ENCODE measurements at regions not wholly inside any gene's neighbourhood (a gene's known extent, or its start where the extent isn't known, plus 50 kb on each side); places are given as distances from the start of the nearest gene placed in this dataset.

DNA sequence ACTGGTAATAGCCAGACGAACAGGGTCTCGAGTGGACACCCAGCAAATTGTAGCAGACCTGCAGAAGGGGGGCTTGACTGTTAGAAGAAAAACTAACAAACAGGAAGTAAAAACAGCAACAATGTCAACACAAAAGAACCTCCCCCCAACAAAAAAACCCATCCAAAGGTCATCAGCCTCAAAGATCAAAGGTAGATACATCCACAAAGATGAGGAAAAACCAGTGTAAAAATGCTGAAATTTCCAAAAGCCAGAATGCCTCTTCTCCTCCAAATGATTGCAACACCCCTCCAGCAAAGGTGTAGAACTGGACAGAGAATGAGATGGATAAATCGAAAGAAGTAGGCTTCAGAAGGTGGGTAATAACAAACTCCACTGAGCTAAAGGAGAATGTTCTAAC is 313.0 kb upstream of the TEX13C start:
- DNase-seq, result no peak
- H3K4me1 Mint-ChIP-seq, result no peaks in the 10 kb centered on the region
- no peak overlapping the region for H3K27ac Mint-ChIP-seq
- H3K36me3 ChIP-seq (ENCODE audit: insufficient read depth, low read length), result no peaks in the 10 kb centered on the region
- no peak overlapping the region for H3K4me3 Mint-ChIP-seq
- ChIA-PET CTCF (ENCODE audit: partially characterized antibody) (no interaction called here), POLR2A (ENCODE audit: partially characterized antibody) (no interaction called here)
- H3K4me3 ChIP-seq (ENCODE audit: low read length in 2 of 2), result no peak overlapping the region
- H3K27me3 Mint-ChIP-seq, result no peaks in the 10 kb centered on the region
- intact Hi-C loops (cut with micrococcal nuclease), result no loop called here
- H3K27me3 ChIP-seq (ENCODE audit: insufficient read depth, low read length), result no peaks in the 10 kb centered on the region
- H3K9me3 Mint-ChIP-seq, result peaks cover 0 to 11% (median 2%) of the 10 kb centered on the region in 8 donors
- H3K27ac ChIP-seq (ENCODE audit: low read depth, low read length), result no peak overlapping the region
- H3K36me3 Mint-ChIP-seq, result no peaks in the 10 kb centered on the region
- no peaks in the 10 kb centered on the region for H3K4me1 ChIP-seq (ENCODE audit: insufficient read depth, low read length)
- H3K9me3 ChIP-seq (ENCODE audit: control insufficient read depth in 1 of 2, low read length in 2 of 2), result no peaks in the 10 kb centered on the region

DNA sequence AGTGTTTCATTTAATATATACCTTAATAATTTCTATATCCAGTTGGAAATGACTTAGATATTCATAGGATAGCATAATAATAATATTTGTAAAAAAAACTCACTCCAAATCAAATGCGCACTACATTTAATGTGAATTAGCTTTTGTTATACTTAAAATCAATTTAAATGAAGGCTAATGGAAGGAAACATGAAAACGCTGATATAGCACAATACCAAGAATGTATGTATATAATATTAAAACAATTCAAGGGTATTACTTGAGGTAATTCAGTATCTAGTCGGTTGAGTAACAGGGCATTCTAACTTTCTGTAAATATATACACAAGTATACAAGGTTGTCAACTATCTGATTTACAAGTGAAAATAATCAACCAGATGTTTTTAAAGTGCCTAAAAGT is 307.1 kb upstream of the TEX13C start:
- CTCF ChIA-PET (ENCODE audit: partially characterized antibody), result no interaction called here
- Mint-ChIP-seq H3K4me1 (no peaks in the 10 kb centered on the region), H3K4me3 (no peak overlapping the region)

DNA sequence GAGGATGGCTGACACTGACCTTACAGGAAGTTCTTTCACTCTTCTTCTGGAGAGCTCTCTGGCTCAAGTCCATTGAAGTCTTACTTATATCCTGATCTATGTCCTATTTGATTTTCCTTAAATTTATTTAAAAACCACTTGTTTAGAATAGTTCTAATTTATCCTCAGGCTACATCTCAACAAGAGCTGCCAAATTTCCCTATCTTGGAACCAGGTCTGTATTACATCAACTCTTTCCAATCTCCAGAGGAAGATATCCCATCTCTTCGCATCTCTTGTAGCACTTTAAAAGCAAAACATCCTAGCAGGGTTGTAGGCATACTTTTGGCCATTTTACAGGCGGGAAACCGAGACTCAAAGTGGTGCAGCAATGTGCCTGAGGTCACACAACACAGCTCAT is 290.5 kb upstream of the TEX13C start:
- H3K9me3 Mint-ChIP-seq, result no peaks in the 10 kb centered on the region
- Histone ChIP-seq H3K27ac (ENCODE audit: low read depth, low read length) (no peak overlapping the region), H3K36me3 (ENCODE audit: insufficient read depth, low read length) (no peaks in the 10 kb centered on the region), H3K9me3 (ENCODE audit: control insufficient read depth in 1 of 2, low read length in 2 of 2) (no peaks in the 10 kb centered on the region), H3K4me3 (ENCODE audit: low read length in 2 of 2) (no peak overlapping the region), H3K27me3 (ENCODE audit: insufficient read depth, low read length) (no peaks in the 10 kb centered on the region), H3K4me1 (ENCODE audit: insufficient read depth, low read length) (no peaks in the 10 kb centered on the region)
- no peak for DNase-seq
- H3K36me3 Mint-ChIP-seq, result no peaks in the 10 kb centered on the region
- ChIA-PET CTCF (ENCODE audit: partially characterized antibody) (no interaction called here), POLR2A (ENCODE audit: partially characterized antibody) (no interaction called here)
- no peak overlapping the region for H3K27ac Mint-ChIP-seq
- no peak overlapping the region for H3K4me3 Mint-ChIP-seq
- no peaks in the 10 kb centered on the region for H3K27me3 Mint-ChIP-seq
- intact Hi-C loops (cut with micrococcal nuclease), result no loop called here
- peaks cover 0 to 4% (median under 1%) of the 10 kb centered on the region in 4 donors for H3K4me1 Mint-ChIP-seq

More for the DNA sequence above, 307.1 kb upstream of the TEX13C start:
- intact Hi-C loops (cut with micrococcal nuclease), result no loop called here
- Mint-ChIP-seq H3K9me3 (peaks cover 0 to 9% (median 1%) of the 10 kb centered on the region in 8 donors), H3K27ac (no peak overlapping the region), H3K27me3 (no peaks in the 10 kb centered on the region), H3K36me3 (no peaks in the 10 kb centered on the region)
- H3K9me3 ChIP-seq (ENCODE audit: control insufficient read depth in 1 of 2, low read length in 2 of 2), result no peaks in the 10 kb centered on the region
- no peak overlapping the region for H3K4me3 ChIP-seq (ENCODE audit: low read length in 2 of 2)
- no peaks in the 10 kb centered on the region for H3K36me3 ChIP-seq (ENCODE audit: insufficient read depth, low read length)
- no peak overlapping the region for H3K27ac ChIP-seq (ENCODE audit: low read depth, low read length)
- H3K27me3 ChIP-seq (ENCODE audit: insufficient read depth, low read length), result no peaks in the 10 kb centered on the region
- no peak for DNase-seq
- POLR2A ChIA-PET (ENCODE audit: partially characterized antibody), result no interaction called here
- H3K4me1 ChIP-seq (ENCODE audit: insufficient read depth, low read length), result no peaks in the 10 kb centered on the region

All from CD4-positive, alpha-beta memory T cell (primary cell).